ENCODE measurements at regions not wholly inside any gene's neighbourhood (a gene's known extent, or its start where the extent isn't known, plus 50 kb on each side); places are given as distances from the start of the nearest gene placed in this dataset.

GRCh38 chr2:104673225-104673624 is 180.7 kb upstream of the POU3F3 start:
- DNase-seq = no peak
- no peak overlapping the region for H2AFZ ChIP-seq (ENCODE audit: low read depth)
- no peaks in the 10 kb centered on the region for H3K36me3 ChIP-seq (replicated peaks in 1 of 2; ENCODE audit: control insufficient read depth in 1 of 2, insufficient read depth in 2 of 2, low read length in 1 of 2)
- H3K4me1 ChIP-seq (ENCODE audit: control insufficient read depth in 1 of 2, insufficient read depth in 2 of 2, low read depth in 1 of 2, low read length in 1 of 2) = no peaks in the 10 kb centered on the region; a peak in 1 of 4 replicates
- no peaks in the 10 kb centered on the region for H3K79me2 ChIP-seq (ENCODE audit: insufficient read depth)
- ChIA-PET CTCF (interaction anchor here (0.7 to 1.1 kb wide), 2 partner anchors 34 to 176 kb away, joined by 3 read pairs; no protein-coding TSS in a partner anchor), POLR2A (no interaction called here)
- no peaks in the 10 kb centered on the region for H3K9me2 ChIP-seq
- no peak overlapping the region for H3K9ac ChIP-seq
- H3K4me3 ChIP-seq (ENCODE audit: low read depth in 2 of 2, low read length in 1 of 2) = no peak overlapping the region
- H3K4me2 ChIP-seq = no peak overlapping the region
- WGBS (ENCODE audit: low lambda C conversion rate) = 37% methylated on average over 6 of the region's 6 CpGs
- H3K27me3 ChIP-seq (ENCODE audit: insufficient read depth) = no peaks in the 10 kb centered on the region
- H3K9me3 ChIP-seq = 0 out of 2 replicates have a peak, but pooled peaks cover 9% of the 10 kb centered on the region
- TF ChIP-seq USF1 (IDR thresholded peaks at IDR 0.05; ENCODE audit: borderline replicate concordance, low read depth) (no peak), SIN3A (IDR thresholded peaks at IDR 0.05; ENCODE audit: borderline replicate concordance, low read depth, low read length) (no peak), MAX (IDR thresholded peaks at IDR 0.05; ENCODE audit: low read depth) (no peak), EZH2phosphoT487 (IDR thresholded peaks at IDR 0.05; ENCODE audit: borderline replicate concordance, low read depth) (no peak), RAD21 (IDR thresholded peaks at IDR 0.05; ENCODE audit: low read length) (no peak), FOXM1 (IDR thresholded peaks at IDR 0.05; ENCODE audit: low read depth) (no peak), CTCF (IDR thresholded peaks at IDR 0.05) (no peak), GABPA (IDR thresholded peaks at IDR 0.05; ENCODE audit: low read depth) (no peak)
- H4K20me1 ChIP-seq (ENCODE audit: insufficient read depth) = no peaks in the 10 kb centered on the region
- no peak overlapping the region for H3K27ac ChIP-seq (ENCODE audit: low read depth in 2 of 2, low read length in 1 of 2)
- H3F3A ChIP-seq (replicated peaks; ENCODE audit: insufficient read depth) = no peaks in the 10 kb centered on the region

GRCh38 chr2:104678181-104678580 is 175.7 kb upstream of the POU3F3 start:
- H3K9ac ChIP-seq = no peak overlapping the region
- no peak overlapping the region for H2AFZ ChIP-seq (ENCODE audit: low read depth)
- DNase-seq = no peak
- no peak overlapping the region for H3K27ac ChIP-seq (ENCODE audit: low read depth in 2 of 2, low read length in 1 of 2)
- ChIA-PET CTCF (interaction anchor here (0.9 kb wide), 1 partner anchor 14 kb away, joined by 4 read pairs; no protein-coding TSS in a partner anchor), POLR2A (no interaction called here)
- H3K4me2 ChIP-seq = no peak overlapping the region
- no peaks in the 10 kb centered on the region; a peak in 1 of 4 replicates for H3K4me1 ChIP-seq (ENCODE audit: control insufficient read depth in 1 of 2, insufficient read depth in 2 of 2, low read depth in 1 of 2, low read length in 1 of 2)
- no peaks in the 10 kb centered on the region for H4K20me1 ChIP-seq (ENCODE audit: insufficient read depth)
- TF ChIP-seq MEF2A (IDR thresholded peaks at IDR 0.05; ENCODE audit: borderline replicate concordance, low read depth) = no peak
- TF ChIP-seq TCF12 (IDR thresholded peaks at IDR 0.05) = no peak
- TF ChIP-seq IRF3 (IDR thresholded peaks at IDR 0.05; ENCODE audit: low read depth, low read length) = no peak
- no peak for TF ChIP-seq RXRA (IDR thresholded peaks at IDR 0.05; ENCODE audit: borderline replicate concordance, low read depth)
- no peak for TF ChIP-seq SMC3 (IDR thresholded peaks at IDR 0.05; ENCODE audit: low read depth, low read length)
- TF ChIP-seq ZBTB33 (IDR thresholded peaks at IDR 0.05; ENCODE audit: borderline replicate concordance, low read depth) = no peak
- no peaks in the 10 kb centered on the region for H3K9me2 ChIP-seq
- H3K9me3 ChIP-seq = 0 out of 2 replicates have a peak, but pooled peaks cover 9% of the 10 kb centered on the region
- no peak overlapping the region for H3K4me3 ChIP-seq (ENCODE audit: low read depth in 2 of 2, low read length in 1 of 2)
- no peaks in the 10 kb centered on the region for H3F3A ChIP-seq (replicated peaks; ENCODE audit: insufficient read depth)
- no peaks in the 10 kb centered on the region for H3K27me3 ChIP-seq (ENCODE audit: insufficient read depth)
- H3K79me2 ChIP-seq (ENCODE audit: insufficient read depth) = no peaks in the 10 kb centered on the region
- WGBS (ENCODE audit: low lambda C conversion rate) = 33% methylated on average over 5 of the region's 5 CpGs
- H3K36me3 ChIP-seq (replicated peaks in 1 of 2; ENCODE audit: control insufficient read depth in 1 of 2, insufficient read depth in 2 of 2, low read length in 1 of 2) = no peaks in the 10 kb centered on the region
